Upper lobe of right lung (tissue), 1 donor: ENCODE measurements at regions not wholly inside any gene's neighbourhood (a gene's known extent, or its start where the extent isn't known, plus 50 kb on each side); places are given as distances from the start of the nearest gene placed in this dataset.

Source experiments
- ATAC-seq: fragments of 200-7000 bp; cut with Tn5 transposase; one replicate; pipeline ENCODE4 v1.9.1; 2020; ENCODE audit warnings: mild to moderate bottlenecking, moderate library complexity
- DNase-seq: peaks from one replicate; pipeline ENCODE4 v3.0.0-alpha.2; 2020
- H3K27ac ChIP-seq: fragments of 200-600 bp; one replicate; pipeline ENCODE4 v1.8.0; 2022
- H3K27me3 ChIP-seq: fragments of 200-600 bp; one replicate; pipeline ENCODE4 v1.8.0; 2022; ENCODE audit warnings: mild to moderate bottlenecking
- H3K36me3 ChIP-seq: fragments of 200-600 bp; one replicate; pipeline ENCODE4 v1.8.0; 2022
- H3K4me1 ChIP-seq: fragments of 200-600 bp; one replicate; pipeline ENCODE4 v1.8.0; 2022
- H3K4me3 ChIP-seq: fragments of 200-600 bp; one replicate; pipeline ENCODE4 v1.8.0; 2022; ENCODE audit warnings: mild to moderate bottlenecking
- H3K9me3 ChIP-seq: fragments of 200-600 bp; one replicate; pipeline ENCODE4 v1.8.0; 2022
- intact Hi-C: fragments of 100-400 bp; cut with DNase I; formaldehyde crosslinking; loops from one replicate; pipeline ENCODE4 v1.11.0; 2022
- TF ChIP-seq, protein P1 (sequence below): fragments of 200-600 bp; IDR thresholded peaks from one replicate; pipeline ENCODE4 v1.8.0; 2022; ENCODE audit warnings: antibody characterized with exemption
- donor health status: DM: no; HTN: yes; CAD: no; lungs with severe emphysema.

DNA sequence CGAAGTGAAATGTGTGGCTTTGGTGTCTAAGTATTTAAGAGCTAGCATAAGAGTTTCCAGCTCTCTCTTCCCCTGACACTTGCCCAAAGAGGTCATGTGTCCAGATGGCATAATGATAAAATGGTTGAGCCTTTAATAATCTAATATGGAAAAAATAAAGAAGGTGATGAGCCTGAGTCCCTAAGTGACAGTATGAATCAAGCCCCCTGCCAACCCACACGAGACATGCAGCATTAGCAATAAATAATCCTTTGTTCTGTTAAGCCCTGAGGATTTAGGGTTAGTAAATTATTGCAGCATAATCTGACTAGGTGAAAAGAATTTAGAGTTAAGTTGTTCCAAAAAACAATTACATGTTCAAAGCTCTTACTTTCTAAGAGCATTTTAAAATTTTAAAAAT lies 217.2 kb upstream of the CCDC150 start:
- intact Hi-C loops: no loop called here
- no peak overlapping the region for H3K27ac ChIP-seq
- DNase-seq (no peak), ATAC-seq (no peak)
- TF ChIP-seq, protein P1, sequence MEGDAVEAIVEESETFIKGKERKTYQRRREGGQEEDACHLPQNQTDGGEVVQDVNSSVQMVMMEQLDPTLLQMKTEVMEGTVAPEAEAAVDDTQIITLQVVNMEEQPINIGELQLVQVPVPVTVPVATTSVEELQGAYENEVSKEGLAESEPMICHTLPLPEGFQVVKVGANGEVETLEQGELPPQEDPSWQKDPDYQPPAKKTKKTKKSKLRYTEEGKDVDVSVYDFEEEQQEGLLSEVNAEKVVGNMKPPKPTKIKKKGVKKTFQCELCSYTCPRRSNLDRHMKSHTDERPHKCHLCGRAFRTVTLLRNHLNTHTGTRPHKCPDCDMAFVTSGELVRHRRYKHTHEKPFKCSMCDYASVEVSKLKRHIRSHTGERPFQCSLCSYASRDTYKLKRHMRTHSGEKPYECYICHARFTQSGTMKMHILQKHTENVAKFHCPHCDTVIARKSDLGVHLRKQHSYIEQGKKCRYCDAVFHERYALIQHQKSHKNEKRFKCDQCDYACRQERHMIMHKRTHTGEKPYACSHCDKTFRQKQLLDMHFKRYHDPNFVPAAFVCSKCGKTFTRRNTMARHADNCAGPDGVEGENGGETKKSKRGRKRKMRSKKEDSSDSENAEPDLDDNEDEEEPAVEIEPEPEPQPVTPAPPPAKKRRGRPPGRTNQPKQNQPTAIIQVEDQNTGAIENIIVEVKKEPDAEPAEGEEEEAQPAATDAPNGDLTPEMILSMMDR: no peak
- H3K4me3 ChIP-seq: no peak overlapping the region
- H3K9me3 ChIP-seq: no peaks in the 10 kb centered on the region
- no peaks in the 10 kb centered on the region for H3K4me1 ChIP-seq
- H3K27me3 ChIP-seq: no peaks in the 10 kb centered on the region
- H3K36me3 ChIP-seq: no peaks in the 10 kb centered on the region

DNA sequence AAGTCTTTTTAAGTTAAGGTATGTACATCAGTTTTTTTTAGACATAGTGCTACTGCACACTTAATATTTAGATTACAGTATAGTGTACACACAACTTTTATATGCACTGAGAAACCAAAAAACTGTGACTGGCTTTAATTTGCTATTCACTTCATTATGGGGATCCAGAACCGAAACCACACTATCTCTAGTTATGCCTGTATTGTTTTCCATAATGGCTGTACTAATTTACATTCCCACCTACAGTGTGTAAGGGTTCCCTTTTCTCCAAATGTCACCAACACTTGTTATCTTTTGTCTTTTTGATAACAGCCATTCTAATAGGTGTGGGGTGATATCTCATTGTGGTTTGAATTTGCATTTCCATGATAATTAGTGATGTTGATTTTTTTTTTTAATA lies 213.4 kb upstream of the CCDC150 start:
- TF ChIP-seq, protein P1: no peak
- DNase-seq: no peak

DNA sequence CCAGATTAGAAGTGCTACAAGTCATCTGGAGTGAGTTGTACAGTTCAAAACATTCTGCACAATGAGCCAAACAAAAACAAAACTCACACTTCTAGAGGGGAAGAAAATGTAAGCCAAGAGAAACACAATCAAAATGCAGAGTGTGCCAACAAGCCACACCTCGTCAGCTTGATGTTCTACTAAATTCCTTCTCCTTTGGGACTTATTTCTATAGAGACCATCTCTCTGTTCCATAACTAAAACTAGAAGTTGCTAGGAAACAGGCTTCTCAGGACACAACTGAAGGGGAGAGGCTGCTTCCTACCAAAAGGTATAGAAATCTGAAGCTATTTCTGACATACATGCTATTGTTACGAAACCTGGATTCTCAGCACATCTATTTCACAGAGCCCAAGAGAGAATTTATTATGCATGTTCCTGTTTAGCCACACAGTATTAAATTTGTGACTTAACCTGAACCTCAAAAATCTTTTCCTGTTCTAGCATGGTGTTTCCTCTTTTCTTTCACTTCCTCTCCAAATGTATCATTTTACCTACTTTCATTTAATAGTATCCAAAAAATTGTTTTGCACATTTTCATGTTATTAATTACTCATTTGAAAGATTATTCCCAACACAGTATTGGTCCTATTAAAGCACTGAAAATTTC lies 211.4 kb upstream of the CCDC150 start:
- no peaks in the 10 kb centered on the region for H3K9me3 ChIP-seq
- no peaks in the 10 kb centered on the region for H3K36me3 ChIP-seq
- no peaks in the 10 kb centered on the region for H3K27me3 ChIP-seq
- H3K4me1 ChIP-seq: no peaks in the 10 kb centered on the region
- H3K4me3 ChIP-seq: no peak overlapping the region
- intact Hi-C loops: no loop called here
- no peak overlapping the region for H3K27ac ChIP-seq
- ATAC-seq (no peak), DNase-seq (no peak)
- TF ChIP-seq, protein P1: no peak

More for the DNA sequence above, 213.4 kb upstream of the CCDC150 start:
- H3K36me3 ChIP-seq: no peaks in the 10 kb centered on the region
- H3K4me1 ChIP-seq: no peaks in the 10 kb centered on the region
- no peak for ATAC-seq
- no peaks in the 10 kb centered on the region for H3K27me3 ChIP-seq
- intact Hi-C loops: no loop called here
- H3K27ac ChIP-seq: no peak overlapping the region
- H3K9me3 ChIP-seq: no peaks in the 10 kb centered on the region
- no peak overlapping the region for H3K4me3 ChIP-seq

DNA sequence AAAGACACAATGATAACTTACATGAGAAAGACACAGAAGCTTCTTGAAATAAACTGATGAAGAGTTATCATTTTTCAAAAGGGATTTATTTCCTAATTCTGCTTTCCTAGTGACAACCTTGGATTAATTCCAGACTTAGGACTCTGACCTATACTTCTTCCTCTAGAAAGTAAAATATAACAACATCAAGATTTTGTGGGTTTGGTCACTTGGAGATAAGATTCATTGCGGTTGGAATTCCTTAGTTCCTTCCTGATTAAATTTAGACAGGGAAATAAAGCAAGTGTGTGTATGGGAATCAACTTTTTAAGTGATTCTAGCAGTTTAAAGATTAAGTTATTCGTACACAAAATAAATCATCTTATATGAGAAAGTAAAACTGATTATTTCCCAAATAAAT lies 208.4 kb upstream of the CCDC150 start:
- intact Hi-C loops: no loop called here
- no peaks in the 10 kb centered on the region for H3K36me3 ChIP-seq
- H3K4me3 ChIP-seq: no peak overlapping the region
- no peak overlapping the region for H3K27ac ChIP-seq
- ATAC-seq: no peak
- DNase-seq: no peak
- H3K4me1 ChIP-seq: peaks cover 8% of the 10 kb centered on the region
- H3K9me3 ChIP-seq: no peaks in the 10 kb centered on the region
- TF ChIP-seq, protein P1: no peak
- no peaks in the 10 kb centered on the region for H3K27me3 ChIP-seq

DNA sequence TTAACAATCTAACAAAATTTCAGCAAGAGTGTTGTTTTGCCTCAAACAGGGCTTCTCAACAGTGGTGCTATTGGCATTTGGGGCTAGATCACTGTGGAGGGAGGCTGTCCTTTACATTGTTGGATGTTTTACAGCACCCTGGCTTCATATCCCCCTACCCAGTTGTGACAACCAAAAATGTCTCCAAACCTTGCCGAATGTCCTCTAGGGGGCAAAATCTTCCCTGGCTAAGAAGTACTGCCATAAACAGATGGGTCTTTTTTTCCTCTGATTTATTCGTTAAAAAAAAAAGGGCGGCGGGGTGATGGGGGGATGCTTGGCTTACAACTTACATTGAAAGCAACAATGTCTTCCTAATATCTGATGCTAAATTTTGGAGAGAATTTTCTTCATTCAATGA lies 207.6 kb upstream of the CCDC150 start:
- Histone ChIP-seq H3K4me1 (peaks cover 8% of the 10 kb centered on the region), H3K27me3 (no peaks in the 10 kb centered on the region), H3K9me3 (no peaks in the 10 kb centered on the region), H3K36me3 (no peaks in the 10 kb centered on the region), H3K4me3 (no peak overlapping the region), H3K27ac (no peak overlapping the region)
- TF ChIP-seq, protein P1: peak; percentile 9
- no peak for ATAC-seq
- intact Hi-C loops: no loop called here
- DNase-seq: no peak

DNA sequence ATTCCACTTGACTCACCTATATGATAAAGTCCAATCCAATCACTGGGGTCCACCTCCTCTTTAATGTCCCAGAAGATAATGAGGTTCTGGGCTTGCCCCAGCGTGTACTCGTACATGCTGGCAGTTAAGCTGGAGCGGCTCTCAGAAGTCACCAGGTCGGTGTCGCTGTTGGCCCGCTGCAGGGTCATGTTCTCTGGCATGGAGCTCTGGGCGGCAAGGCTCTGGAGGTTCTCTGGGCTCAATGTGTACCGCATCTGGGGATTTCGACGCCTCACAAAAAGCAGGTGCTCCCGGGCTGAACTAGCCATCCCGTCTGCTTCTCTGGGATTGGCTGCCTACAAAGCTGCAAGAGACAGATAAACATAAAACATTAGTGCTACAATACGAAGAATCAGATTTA lies 206.4 kb upstream of the CCDC150 start:
- TF ChIP-seq, protein P1: no peak
- Histone ChIP-seq H3K4me3 (no peak overlapping the region), H3K27me3 (no peaks in the 10 kb centered on the region), H3K36me3 (no peaks in the 10 kb centered on the region), H3K27ac (no peak overlapping the region), H3K4me1 (peaks cover 8% of the 10 kb centered on the region), H3K9me3 (no peaks in the 10 kb centered on the region)
- intact Hi-C loops: no loop called here
- no peak for DNase-seq
- no peak for ATAC-seq
